ENCODE measurements at regions not wholly inside any gene's neighbourhood (a gene's known extent, or its start where the extent isn't known, plus 50 kb on each side); places are given as distances from the start of the nearest gene placed in this dataset.

GRCh38 chr6:106886922-106887797 lies 87.4 kb downstream of the CD24 start (continued):
- peak; percentile 95 for TF ChIP-seq PYGO2 (tag; IDR thresholded peaks at IDR 0.05)
- TF ChIP-seq MLX (CRISPR knock-in tag; conservative IDR thresholded peaks at IDR 0.05), result no peak
- no peak for TF ChIP-seq ZFPM2 (CRISPR knock-in tag; IDR thresholded peaks at IDR 0.05)
- TF ChIP-seq SIRT6 (IDR thresholded peaks at IDR 0.05; ENCODE audit: low read depth, low read length), result no peak
- no peak for TF ChIP-seq MYBL2 (IDR thresholded peaks at IDR 0.05; ENCODE audit: low read depth)
- TF ChIP-seq MYBL2 (CRISPR knock-in tag; IDR thresholded peaks at IDR 0.05; ENCODE audit: borderline replicate concordance), result no peak
- TF ChIP-seq TCFL5 (CRISPR knock-in tag; conservative IDR thresholded peaks at IDR 0.05), result peak; percentile 75; the same call in 1 of the 2 replicates
- no peak for TF ChIP-seq ZBTB1 (CRISPR knock-in tag; IDR thresholded peaks at IDR 0.05; ENCODE audit: borderline replicate concordance, low read depth)
- TF ChIP-seq SRSF3 (IDR thresholded peaks at IDR 0.05; ENCODE audit: insufficient read depth, low read length), result no peak
- 0 out of 2 replicates have a peak, but pooled peaks have one; percentile 54 for TF ChIP-seq ETV1 (tag; conservative IDR thresholded peaks at IDR 0.05; ENCODE audit: low read depth)
- no peak for TF ChIP-seq ASH1L (IDR thresholded peaks at IDR 0.05; ENCODE audit: borderline replicate concordance, low read depth, partially characterized antibody)
- TF ChIP-seq NCOR1 (IDR thresholded peaks at IDR 0.05), result no peak
- TF ChIP-seq, protein P1, sequence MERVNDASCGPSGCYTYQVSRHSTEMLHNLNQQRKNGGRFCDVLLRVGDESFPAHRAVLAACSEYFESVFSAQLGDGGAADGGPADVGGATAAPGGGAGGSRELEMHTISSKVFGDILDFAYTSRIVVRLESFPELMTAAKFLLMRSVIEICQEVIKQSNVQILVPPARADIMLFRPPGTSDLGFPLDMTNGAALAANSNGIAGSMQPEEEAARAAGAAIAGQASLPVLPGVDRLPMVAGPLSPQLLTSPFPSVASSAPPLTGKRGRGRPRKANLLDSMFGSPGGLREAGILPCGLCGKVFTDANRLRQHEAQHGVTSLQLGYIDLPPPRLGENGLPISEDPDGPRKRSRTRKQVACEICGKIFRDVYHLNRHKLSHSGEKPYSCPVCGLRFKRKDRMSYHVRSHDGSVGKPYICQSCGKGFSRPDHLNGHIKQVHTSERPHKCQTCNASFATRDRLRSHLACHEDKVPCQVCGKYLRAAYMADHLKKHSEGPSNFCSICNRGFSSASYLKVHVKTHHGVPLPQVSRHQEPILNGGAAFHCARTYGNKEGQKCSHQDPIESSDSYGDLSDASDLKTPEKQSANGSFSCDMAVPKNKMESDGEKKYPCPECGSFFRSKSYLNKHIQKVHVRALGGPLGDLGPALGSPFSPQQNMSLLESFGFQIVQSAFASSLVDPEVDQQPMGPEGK (CRISPR knock-in tag; IDR thresholded peaks at IDR 0.05; ENCODE audit: borderline replicate concordance), result peak; percentile 83; the same call in 1 of the 2 replicates
- TF ChIP-seq SFPQ (IDR thresholded peaks at IDR 0.05; ENCODE audit: low read depth, low read length), result no peak
- TF ChIP-seq KAT2B (IDR thresholded peaks at IDR 0.05; ENCODE audit: low read depth, low read length), result no peak
- TF ChIP-seq ZNF436 (CRISPR knock-in tag; IDR thresholded peaks at IDR 0.05), result no peak
- no peak for TF ChIP-seq ZNF75A (CRISPR knock-in tag; IDR thresholded peaks at IDR 0.05)
- TF ChIP-seq SAFB (IDR thresholded peaks at IDR 0.05; ENCODE audit: borderline replicate concordance, low read depth, low read length), result no peak
- no peak for TF ChIP-seq HMGN3 (IDR thresholded peaks at IDR 0.05; ENCODE audit: borderline replicate concordance, extremely low read depth, insufficient read length, low read depth, low read length)

Measured in K562 (cell line).